NCI-H2196 (cell line): ENCODE measurements at regions not wholly inside any gene's neighbourhood (a gene's known extent, or its start where the extent isn't known, plus 50 kb on each side); places are given as distances from the start of the nearest gene placed in this dataset.
A peak's percentile ranks its signal among the peaks of the same experiment; 100 is the strongest.

Experiments
- DNase-seq: peaks from one replicate; lab custom pipeline; 2025; ENCODE audit not compliant: unreplicated experiment; lab: John Stamatoyannopoulos, UW

DNA sequence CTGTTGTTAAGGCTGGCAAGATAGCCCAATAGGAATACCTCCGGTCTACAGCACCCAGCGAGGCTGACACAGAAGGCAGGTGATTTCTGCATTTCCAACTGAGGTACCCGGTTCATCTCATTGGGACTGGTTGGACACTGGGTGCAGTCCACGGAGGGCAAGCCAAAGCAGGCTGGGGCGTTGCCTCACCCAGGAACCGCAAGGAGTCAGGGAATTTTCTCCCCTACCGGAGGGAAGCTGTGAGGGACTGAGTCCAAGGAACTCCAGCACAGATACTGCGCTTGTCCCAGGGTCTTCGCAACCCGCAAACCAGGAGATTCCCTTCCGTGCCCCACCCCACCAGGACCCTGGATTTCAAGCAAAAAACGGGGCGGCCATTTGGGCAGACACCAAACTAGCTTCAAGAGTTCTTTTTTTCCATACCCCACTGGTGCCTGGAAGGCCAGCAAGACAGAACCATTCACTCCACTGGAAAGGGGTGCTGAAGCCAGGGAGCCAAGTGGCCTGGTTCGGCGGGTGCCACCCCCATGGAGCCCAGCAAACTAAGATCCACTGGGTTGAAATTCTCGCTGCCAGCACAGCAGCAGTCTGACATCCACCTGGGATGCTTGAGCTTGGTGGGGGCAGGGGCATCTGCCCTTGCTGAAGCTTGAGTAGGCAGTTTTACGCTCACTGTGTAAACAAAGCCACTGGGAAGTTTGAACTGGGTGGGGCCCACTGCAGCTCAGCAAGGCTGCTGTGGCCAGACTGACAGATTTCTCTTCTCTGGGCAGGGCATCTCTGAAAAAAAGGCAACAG is 647.2 kb downstream of the BNC2 start:
- no peak for DNase-seq

DNA sequence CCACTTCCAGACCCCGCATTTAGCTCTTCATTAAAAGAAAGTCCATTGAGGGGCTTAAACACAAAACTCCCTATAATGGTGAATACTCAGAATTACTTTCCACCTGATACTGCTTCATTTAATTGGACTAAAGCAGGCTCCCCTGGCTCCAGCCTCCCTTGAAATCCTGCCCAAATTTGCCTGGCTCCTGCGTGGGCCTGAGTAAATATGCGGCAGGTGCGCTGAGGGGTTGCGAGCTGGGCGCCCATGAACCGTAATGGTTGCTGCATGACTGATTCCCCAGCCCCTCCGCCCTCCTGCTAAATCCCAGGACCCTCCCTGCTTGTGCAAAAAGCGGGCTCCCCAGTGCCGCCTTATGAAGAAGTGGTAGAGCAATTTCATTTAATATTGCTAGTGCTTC is 639.7 kb downstream of the BNC2 start:
- DNase-seq: no peak

DNA sequence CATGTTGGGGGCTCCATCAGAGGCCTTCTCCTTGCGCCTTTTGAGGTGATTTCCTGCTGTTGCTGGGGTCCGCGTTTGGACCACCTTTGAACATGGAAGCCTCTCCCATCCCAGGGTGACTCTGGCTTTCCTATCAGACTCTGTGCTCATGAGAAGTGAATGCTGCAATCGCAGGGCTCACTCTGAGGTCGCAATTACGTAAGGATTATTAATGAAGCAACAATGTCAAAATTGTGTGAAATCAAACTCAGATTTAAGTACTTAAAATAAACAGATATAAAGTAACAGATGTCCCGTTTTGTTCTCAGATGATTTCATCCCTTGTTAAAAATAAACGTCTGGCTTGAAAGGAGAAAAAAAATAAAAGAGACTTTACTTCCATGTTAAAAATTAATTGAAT is 634.2 kb downstream of the BNC2 start:
- DNase-seq: no peak

DNA sequence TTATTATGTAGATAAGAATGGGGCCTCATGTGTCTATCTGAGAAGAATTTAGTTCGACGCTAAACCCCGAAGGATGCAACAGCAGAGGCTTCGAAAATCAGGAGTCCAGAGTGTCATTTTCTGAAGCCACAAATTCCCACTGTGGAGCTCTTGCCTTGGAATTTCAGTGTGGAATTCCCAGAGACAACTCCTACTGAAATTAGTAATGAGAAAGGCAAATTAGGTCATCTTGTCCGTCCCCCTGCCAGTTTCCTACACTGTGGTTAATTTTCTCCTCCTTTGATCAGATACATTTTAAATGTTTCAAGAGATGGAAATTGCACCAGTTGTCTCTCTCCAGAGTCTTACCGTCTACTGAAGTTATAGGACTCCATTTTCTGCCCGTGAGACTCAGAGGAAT is 633.6 kb downstream of the BNC2 start:
- DNase-seq: no peak

DNA sequence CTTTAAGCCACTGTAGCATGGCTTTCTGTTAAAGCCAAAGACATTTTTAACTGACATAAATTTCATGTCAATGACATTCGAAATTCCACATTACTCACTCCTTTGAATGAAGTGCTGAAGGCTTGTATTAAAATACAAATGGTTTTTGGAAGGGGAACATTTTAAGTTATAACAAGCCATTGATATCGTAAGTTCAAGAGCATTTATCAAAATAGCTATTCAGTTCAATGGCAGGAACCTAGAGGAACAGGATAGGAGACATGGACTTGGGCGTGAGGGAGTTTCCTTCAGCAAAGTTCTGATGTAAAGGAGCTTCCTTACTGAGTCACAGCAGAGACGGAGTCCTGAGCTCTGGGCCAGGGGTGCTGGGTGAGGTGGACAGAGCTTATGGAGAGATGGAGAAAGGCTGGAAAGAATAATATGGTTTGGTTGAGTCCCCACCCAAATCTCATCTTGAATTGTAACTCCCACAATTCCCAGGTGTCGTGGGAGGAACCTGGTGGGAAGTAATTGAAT is 631.8 kb downstream of the BNC2 start:
- no peak for DNase-seq

- DNase-seq: no peak
Measured at GRCh38 chr9:16241231-16241630, 629.2 kb downstream of the BNC2 start.

- no peak for DNase-seq
Measured at GRCh38 chr9:16243798-16244197, 626.7 kb downstream of the BNC2 start.

DNA sequence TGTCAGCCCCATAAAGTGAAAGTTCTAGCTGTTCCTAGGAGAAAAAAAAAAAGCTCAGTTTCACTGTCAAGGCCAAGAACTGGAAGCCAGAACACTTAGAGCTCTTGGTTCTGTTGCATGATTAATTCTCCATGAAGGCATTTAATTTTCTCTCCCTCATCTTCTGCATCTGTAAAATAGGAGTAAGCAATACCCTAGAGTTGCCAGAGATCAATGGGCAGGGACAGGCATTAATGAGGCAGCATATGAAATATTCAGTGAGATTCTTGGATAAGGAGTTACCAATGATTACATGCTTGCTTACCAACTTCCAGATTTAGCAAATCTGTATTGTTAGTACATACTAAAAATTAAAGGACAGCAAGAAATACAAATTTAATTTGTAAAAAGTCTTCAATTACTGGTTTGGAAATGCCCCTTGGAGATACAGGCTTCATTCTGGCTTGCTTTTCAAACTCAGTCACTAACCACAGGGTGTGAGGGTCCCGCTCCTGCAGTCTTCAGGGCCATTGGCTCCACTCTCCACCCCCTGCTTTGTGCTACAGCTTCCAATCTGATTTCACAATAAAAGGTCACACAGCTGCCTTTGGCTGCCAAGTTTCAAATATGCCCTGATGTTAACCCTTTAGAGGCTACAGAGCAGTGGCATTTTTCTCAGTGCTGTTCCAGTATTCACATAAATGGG is 624.6 kb downstream of the BNC2 start:
- DNase-seq: no peak

DNA sequence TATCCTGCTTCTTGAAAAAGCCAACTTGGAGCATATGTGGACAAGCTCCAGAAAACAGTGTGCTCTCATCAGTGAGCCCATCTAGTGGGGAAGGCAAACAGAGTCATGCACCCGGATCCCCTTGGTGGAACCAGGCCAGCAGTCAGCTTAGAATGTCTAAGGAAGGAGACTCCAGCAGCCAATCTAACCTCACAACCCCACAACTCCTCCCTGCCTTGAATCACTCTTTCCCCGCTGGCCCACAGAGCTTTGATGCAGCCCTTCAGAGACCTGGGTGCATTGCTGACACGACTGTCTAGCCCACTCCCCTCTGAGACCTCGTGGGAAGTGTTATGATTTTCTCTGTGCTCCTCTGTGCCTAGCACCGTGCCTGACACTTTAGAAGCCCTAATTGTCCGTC is 623.7 kb downstream of the BNC2 start:
- DNase-seq: no peak

GRCh38 chr9:16247188-16247875 is 623.1 kb downstream of the BNC2 start:
- DNase-seq: no peak

DNA sequence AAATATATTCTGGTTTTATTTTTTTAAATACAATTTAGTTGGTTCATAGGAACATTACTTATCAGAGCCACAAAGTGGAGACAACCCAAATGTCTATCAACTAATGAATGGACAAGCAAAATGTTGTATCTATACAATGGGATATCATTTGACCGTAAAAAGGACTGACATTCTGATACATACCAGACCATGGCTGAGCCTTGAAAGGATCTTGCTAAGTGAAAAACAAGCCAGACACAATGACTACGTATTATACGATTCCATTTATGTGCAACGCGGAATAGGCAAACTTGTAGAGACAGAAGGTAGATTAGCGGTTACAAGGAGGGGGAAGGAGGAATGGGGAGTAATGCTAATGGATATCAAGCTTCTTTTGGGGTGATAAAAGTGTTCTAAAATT is 621.6 kb downstream of the BNC2 start:
- no peak for DNase-seq

DNA sequence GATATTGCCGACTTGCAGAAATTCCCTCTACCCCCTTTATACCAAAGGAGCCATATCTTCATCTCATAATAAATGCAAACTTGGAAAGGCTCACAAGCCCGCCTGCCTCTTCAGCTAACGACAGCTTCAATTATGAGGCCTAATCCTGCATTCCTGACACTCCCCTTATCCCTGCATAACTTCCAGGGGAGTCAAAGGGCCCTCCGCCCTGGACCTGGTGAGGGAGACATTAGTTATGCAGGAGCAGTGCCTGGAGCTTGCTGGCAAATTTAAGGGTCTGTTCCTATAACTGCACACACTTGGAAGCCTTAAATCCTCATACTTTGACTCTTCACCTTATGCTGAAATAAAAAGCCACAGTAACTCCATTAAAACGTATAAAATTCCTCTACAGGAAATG is 617.9 kb downstream of the BNC2 start:
- no peak for DNase-seq

DNA sequence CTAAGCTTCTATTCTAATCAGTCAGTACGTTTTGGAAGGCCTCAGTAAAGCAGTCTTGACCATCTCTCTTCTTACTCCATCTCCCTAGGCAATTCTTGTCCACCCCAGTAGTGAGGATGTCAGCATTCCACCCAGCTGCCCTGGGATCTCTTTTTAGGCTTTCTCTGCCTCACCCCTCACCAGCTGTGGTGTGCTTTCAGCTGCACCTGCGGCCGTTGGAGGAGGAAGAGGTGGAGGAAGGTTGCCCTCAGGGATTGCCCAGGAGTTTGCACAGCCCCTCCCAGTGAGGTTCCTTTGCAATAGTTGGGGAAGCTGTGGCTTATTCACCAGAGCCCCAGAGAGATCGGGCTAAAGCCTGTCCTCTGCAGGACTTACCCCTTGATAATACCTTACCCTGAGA is 615.8 kb downstream of the BNC2 start:
- no peak for DNase-seq

DNA sequence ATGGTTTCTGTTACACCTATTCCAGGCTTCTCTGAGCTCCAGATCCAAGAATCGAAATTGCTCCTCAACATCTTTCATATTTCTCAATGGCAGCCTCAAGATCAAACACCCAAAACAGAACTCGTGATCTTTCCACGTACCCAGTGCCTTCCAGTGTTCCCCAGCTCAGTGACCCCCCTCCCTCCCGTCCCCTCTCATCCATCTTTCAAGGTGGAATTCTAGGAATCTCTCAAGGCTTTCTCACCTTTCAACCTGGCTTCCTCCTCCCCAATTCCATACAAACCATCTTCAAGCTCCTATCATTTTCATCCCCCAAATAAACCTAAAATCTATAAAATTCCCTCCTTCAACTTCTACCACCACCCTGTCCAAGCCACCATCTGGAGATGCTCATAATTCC is 615.3 kb downstream of the BNC2 start:
- DNase-seq: no peak

DNA sequence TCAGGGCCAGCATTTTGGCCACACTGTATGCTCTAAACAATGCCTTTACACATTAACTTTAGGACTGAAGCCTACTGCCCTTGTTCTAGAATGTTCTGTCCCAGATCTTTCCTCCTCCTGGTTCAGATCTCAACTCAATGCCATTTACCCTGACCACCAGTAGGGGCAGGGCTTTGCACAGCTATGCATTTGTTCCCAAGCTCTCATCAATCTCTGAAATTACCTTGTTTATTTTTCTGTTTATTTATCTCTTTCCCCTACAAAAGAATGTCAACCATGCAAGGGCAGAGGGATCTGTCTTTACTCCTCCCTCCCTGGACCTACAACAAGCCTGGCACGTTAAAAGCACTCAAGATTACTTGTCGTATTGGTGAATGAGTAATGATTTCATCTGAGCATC is 612.9 kb downstream of the BNC2 start:
- no peak for DNase-seq

GRCh38 chr9:16258191-16258590 is 612.3 kb downstream of the BNC2 start:
- no peak for DNase-seq

DNA sequence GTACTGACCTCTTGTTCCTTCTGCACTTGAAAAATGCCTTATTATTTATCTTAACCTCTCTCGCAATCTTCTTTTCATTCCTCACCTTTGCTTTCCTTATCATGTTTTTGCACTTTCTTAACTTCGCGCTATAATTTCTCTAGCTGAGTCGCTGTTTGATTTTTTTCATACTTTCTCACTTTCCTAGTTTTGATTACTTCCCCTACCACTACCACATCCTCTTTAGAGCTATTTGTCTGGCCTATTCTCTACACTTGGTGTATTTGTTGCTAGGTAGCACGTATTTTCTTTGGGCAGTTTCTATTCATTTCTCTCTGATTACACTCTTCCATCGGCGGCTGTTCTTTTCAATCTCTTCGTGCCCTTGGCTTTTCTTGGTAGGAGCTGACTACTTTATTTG is 611.8 kb downstream of the BNC2 start:
- no peak for DNase-seq

DNA sequence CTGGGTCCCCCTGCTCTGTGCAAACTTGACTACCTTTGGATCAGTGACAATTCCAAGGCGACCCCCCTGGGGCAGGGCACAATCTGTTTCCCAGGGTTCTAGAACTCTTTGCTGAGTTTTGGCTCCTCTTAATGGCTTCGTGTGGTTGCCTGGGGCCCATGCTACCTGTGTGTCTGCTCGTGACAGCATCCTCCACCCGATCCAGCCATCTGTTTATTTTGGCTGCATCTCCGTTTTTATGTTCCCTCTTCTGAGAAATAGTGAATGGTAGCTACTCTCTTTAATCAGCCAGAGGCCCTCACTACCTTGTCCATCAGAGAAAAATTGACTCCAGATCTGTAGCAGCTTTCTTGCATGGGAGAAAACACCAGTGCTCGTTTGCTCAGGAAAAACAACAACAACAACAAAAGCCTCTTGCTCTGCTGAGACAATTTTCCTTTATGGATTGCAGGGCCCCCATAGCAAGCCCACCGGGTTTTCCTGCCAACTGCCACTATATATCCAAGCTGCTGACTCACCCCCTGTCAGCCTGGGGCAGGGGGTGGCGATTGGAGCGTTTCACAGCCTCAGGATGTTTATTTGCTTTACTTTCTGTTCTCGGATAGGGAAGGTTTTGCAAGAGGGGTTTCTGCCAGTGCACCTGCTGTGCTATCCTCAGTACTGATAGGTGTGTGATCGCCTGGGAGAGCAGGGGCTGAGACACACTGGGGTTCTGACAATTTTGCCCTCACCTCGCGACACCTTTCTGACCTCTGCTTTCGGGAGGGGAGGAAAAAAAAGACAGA is 607.8 kb downstream of the BNC2 start:
- peak; percentile 15 for DNase-seq

DNA sequence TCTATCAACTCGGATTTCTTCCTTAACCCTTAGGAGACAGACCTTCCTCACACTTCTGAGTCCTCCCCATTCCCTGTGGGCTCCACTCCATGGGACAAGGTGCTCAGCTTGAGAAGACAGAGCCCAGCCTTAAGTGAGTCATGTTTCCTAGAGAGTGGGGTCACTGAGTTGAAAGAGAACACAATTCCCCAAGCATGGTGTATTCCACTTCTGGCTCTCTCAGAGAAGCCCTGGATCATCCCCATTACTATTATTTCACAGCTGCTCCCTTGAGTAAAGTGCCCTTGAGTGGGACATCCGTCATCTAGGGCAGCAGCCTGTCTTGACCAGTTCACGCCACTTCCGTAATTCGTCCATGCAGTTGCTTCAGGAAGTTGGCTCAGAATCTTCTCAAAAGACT is 604.8 kb downstream of the BNC2 start:
- no peak for DNase-seq

DNA sequence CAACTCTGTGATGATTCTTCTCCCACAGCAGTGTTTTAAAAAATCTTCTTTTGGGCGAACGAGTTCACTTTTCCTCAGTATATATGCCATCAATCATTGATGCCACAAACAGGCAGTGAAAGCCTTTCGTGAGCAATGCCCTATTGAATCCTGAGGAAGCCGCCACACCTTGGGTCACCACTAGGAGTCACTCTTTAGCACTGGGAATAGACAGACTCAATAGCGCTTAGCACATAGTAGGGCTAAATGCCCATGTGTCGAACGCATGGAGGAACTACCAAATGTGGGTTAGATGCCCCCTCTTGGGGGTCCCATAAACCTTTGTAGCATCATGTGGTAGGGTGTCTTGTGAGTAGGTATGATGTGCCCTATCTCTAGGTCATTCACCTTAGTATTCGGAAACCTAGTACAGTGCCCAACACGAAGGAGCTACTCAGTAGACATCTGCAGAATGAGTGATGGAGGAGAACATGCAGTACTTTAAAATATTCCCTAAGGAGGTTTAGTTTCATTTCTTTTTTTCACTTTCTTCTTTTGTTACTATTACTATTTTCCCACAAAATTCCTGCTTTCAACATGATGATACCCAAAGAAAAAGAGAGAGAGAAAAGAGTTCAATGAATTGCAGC is 603.7 kb downstream of the BNC2 start:
- no peak for DNase-seq
